ENCODE measurements at regions not wholly inside any gene's neighbourhood (a gene's known extent, or its start where the extent isn't known, plus 50 kb on each side); places are given as distances from the start of the nearest gene placed in this dataset.

- ATAC-seq (no peak), FAIRE-seq (no peak), DNase-seq (ENCODE audit: low spot score) (no peak)
- Histone ChIP-seq H3K4me1 (ENCODE audit: insufficient read depth, low read length) (no peaks in the 10 kb centered on the region), H4K20me1 (ENCODE audit: insufficient read depth, low read length) (no peaks in the 10 kb centered on the region), H3K9me3 (ENCODE audit: low read length) (no peaks in the 10 kb centered on the region), H3K36me3 (replicated peaks in 1 of 2; ENCODE audit: control insufficient read depth in 1 of 2, insufficient read depth in 2 of 2, low read length in 2 of 2) (no peaks in the 10 kb centered on the region), H3K9ac (ENCODE audit: insufficient read depth, low read depth, low read length) (no peak overlapping the region), H3K27ac (ENCODE audit: extremely low read length, insufficient read depth, low read length) (no peak overlapping the region), H3K4me3 (replicated peaks in 1 of 3; ENCODE audit: insufficient read depth in 1 of 3, low read depth in 2 of 3, low read length in 3 of 3) (no peak overlapping the region), H2AFZ (ENCODE audit: low read length) (no peak overlapping the region), H3K27me3 (ENCODE audit: control insufficient read depth in 1 of 2, insufficient read depth in 2 of 2, low read length in 2 of 2) (no peaks in the 10 kb centered on the region), H3K79me2 (ENCODE audit: insufficient read depth, low read length) (no peaks in the 10 kb centered on the region), H3K4me2 (ENCODE audit: low read depth, low read length) (no peak overlapping the region)
- BruUV-seq (replicated peaks): no TSS peak
- no peak for TF ChIP-seq MLLT10 (CRISPR knock-in tag; IDR thresholded peaks at IDR 0.05)
- TF ChIP-seq KDM5A (IDR thresholded peaks at IDR 0.05; ENCODE audit: borderline replicate concordance, low read length): no peak
- TF ChIP-seq ATRX (CRISPR knock-in tag; IDR thresholded peaks at IDR 0.05; ENCODE audit: borderline replicate concordance): no peak
- TF ChIP-seq ZNF639 (CRISPR knock-in tag; conservative IDR thresholded peaks at IDR 0.05): no peak
- no peak for TF ChIP-seq EED (CRISPR knock-in tag; IDR thresholded peaks at IDR 0.05)
- TF ChIP-seq ZNF549 (CRISPR knock-in tag; IDR thresholded peaks at IDR 0.05): no peak
- TF ChIP-seq BRCA1 (CRISPR knock-in tag; IDR thresholded peaks at IDR 0.05): no peak
- CTCF ChIA-PET (ENCODE audit: low intra/inter-chr PET ratio, low total read pairs): no interaction called here
- in situ Hi-C loops (cut with HindIII; ENCODE audit: extremely low pct_ligation_motif_present, low pct_unique_long_range_greater_than_20kb) (no loop called here), intact Hi-C loops (cut with micrococcal nuclease; ENCODE audit: unreplicated experiment) (no loop called here)
- POLR2A ChIA-PET: no interaction called here
- WGBS (ENCODE audit: low lambda C conversion rate): 51% methylated on average over 6 of the region's 6 CpGs
Observed at GRCh38 chr18:51425475-51425874, 228.0 kb upstream of the MEX3C start.

- BruUV-seq (replicated peaks): no TSS peak
- Histone ChIP-seq H3K79me2 (ENCODE audit: insufficient read depth, low read length) (no peaks in the 10 kb centered on the region), H3K27ac (ENCODE audit: extremely low read length, insufficient read depth, low read length) (no peak overlapping the region), H2AFZ (ENCODE audit: low read length) (no peak overlapping the region), H4K20me1 (ENCODE audit: insufficient read depth, low read length) (no peaks in the 10 kb centered on the region), H3K27me3 (ENCODE audit: control insufficient read depth in 1 of 2, insufficient read depth in 2 of 2, low read length in 2 of 2) (no peaks in the 10 kb centered on the region), H3K9ac (ENCODE audit: insufficient read depth, low read depth, low read length) (no peak overlapping the region), H3K4me2 (ENCODE audit: low read depth, low read length) (no peak overlapping the region), H3K36me3 (replicated peaks in 1 of 2; ENCODE audit: control insufficient read depth in 1 of 2, insufficient read depth in 2 of 2, low read length in 2 of 2) (no peaks in the 10 kb centered on the region), H3K4me3 (replicated peaks in 1 of 3; ENCODE audit: insufficient read depth in 1 of 3, low read depth in 2 of 3, low read length in 3 of 3) (no peak overlapping the region), H3K4me1 (ENCODE audit: insufficient read depth, low read length) (no peaks in the 10 kb centered on the region), H3K9me3 (ENCODE audit: low read length) (no peaks in the 10 kb centered on the region)
- WGBS (ENCODE audit: low lambda C conversion rate): 59% methylated on average over 3 of the region's 3 CpGs
- FAIRE-seq: no peak
- no peak for ATAC-seq
- in situ Hi-C loops (cut with HindIII; ENCODE audit: extremely low pct_ligation_motif_present, low pct_unique_long_range_greater_than_20kb): no loop called here
- no peak for DNase-seq (ENCODE audit: low spot score)
- CTCF ChIA-PET (ENCODE audit: low intra/inter-chr PET ratio, low total read pairs): no interaction called here
- POLR2A ChIA-PET: no interaction called here
- intact Hi-C loops (cut with micrococcal nuclease; ENCODE audit: unreplicated experiment): no loop called here
- no peak for TF ChIP-seq ZNF605 (CRISPR knock-in tag; IDR thresholded peaks at IDR 0.05)
- no peak for TF ChIP-seq ZNF205 (CRISPR knock-in tag; IDR thresholded peaks at IDR 0.05)
- TF ChIP-seq CSRNP2 (CRISPR knock-in tag; conservative IDR thresholded peaks at IDR 0.05; ENCODE audit: low read depth): no peak
- TF ChIP-seq ZNF24 (IDR thresholded peaks at IDR 0.05): no peak
- TF ChIP-seq SAP130 (CRISPR knock-in tag; IDR thresholded peaks at IDR 0.05; ENCODE audit: low read depth): no peak
- no peak for TF ChIP-seq GATAD2A (CRISPR knock-in tag; IDR thresholded peaks at IDR 0.05)
- TF ChIP-seq ZNF224 (CRISPR knock-in tag; IDR thresholded peaks at IDR 0.05): no peak
- no peak for TF ChIP-seq PAF1 (CRISPR knock-in tag; IDR thresholded peaks at IDR 0.05)
- TF ChIP-seq GMEB1 (CRISPR knock-in tag; IDR thresholded peaks at IDR 0.05; ENCODE audit: borderline replicate concordance): no peak
- TF ChIP-seq ZNF343 (CRISPR knock-in tag; IDR thresholded peaks at IDR 0.05): no peak
Observed at GRCh38 chr18:51425889-51426288, 228.4 kb upstream of the MEX3C start.

Measured in HepG2 (cell line).